Right lobe of liver (tissue), 4 donors: ENCODE measurements at regions not wholly inside any gene's neighbourhood (a gene's known extent, or its start where the extent isn't known, plus 50 kb on each side); places are given as distances from the start of the nearest gene placed in this dataset.

Experiments used
- POLR2A ChIP-seq: fragments of 450-650 bp; IDR thresholded peaks from one replicate; pipeline ENCODE4 v1.6.1; 2017; ENCODE audit warnings: antibody characterized with exemption, mild to moderate bottlenecking
- TF ChIP-seq, protein P1 (sequence below), 4 donors: fragments of 200-600 bp in 3 of 4; fragments of 450-650 bp in 1 of 4; IDR thresholded peaks; one replicate each; pipeline versions ENCODE4 v1.5.1 to v1.8.0; 2016 to 2022; ENCODE audit warnings: antibody characterized with exemption in 4 of 4, mild to moderate bottlenecking in 2 of 4
- donor health status: DM: no; HTN: no; CAD: no.
- donor health status: DM: no; HTN: no; CAD: no.
- donor health status: DM: no; HTN: yes; CAD: no.

DNA sequence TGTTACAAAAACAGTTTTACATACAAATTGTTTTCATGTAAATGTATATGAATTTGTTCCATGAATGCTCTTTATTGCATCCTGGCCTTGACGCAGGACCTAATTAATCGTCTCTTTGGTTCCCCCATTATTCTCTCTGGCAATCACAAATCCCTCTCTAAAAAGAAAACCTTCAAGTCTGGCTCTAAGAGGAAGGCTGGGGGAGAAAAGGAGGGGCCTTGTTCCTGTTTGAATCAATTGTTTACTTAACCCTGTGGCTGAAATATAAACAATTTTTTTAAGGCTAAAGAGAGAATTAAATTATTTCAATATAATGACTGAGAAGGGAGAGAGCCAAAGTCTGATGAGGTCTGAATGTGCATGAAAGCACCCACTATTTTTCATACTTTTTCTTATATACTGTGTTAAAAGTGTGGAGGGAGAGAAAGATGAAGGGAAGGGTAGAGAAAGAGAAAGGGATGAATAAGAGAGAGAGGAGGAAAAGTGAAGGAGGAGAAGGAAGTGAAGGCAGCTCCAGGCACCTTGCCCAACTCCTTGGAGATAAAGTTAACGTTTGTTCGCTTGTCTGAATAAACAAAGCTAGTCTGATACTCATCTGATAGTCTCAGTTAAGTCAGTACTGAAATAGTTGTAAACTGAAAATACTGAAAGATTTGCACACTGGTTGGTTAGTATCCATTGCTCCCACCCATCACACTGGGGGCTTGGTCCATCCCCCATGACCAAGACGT, 116.4 kb upstream of the SPDL1 start:
- TF ChIP-seq, protein P1, sequence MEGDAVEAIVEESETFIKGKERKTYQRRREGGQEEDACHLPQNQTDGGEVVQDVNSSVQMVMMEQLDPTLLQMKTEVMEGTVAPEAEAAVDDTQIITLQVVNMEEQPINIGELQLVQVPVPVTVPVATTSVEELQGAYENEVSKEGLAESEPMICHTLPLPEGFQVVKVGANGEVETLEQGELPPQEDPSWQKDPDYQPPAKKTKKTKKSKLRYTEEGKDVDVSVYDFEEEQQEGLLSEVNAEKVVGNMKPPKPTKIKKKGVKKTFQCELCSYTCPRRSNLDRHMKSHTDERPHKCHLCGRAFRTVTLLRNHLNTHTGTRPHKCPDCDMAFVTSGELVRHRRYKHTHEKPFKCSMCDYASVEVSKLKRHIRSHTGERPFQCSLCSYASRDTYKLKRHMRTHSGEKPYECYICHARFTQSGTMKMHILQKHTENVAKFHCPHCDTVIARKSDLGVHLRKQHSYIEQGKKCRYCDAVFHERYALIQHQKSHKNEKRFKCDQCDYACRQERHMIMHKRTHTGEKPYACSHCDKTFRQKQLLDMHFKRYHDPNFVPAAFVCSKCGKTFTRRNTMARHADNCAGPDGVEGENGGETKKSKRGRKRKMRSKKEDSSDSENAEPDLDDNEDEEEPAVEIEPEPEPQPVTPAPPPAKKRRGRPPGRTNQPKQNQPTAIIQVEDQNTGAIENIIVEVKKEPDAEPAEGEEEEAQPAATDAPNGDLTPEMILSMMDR (IDR thresholded peaks at IDR 0.05), result no peak
- TF ChIP-seq POLR2A, result no peak
